ENCODE measurements at regions not wholly inside any gene's neighbourhood (a gene's known extent, or its start where the extent isn't known, plus 50 kb on each side); places are given as distances from the start of the nearest gene placed in this dataset.

DNA sequence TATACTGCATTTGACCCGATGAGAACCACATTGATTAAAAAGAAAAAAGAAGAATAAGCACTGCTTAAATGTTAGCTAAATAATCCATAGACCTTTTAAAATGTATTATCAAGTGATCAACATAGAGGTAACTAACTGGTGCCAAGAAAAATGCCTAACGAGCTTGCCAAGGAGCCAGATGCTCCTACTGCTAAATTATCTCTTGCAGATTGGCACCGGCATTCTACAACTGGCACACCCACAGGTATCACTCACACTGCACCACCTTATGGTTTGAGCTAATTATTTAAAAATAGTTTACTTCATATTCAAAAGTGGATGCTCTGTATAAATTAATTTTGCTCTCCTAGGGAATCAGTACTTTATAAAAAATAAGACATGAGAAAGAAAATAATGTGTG, 341.6 kb upstream of the CDH7 start:
- Mint-ChIP-seq H3K27ac (ENCODE audit: unreplicated experiment) (no peak overlapping the region), H3K9me3 (ENCODE audit: low read depth) (peaks cover 5% of the 10 kb centered on the region), H3K36me3 (ENCODE audit: low read depth) (no peaks in the 10 kb centered on the region), H3K4me1 (ENCODE audit: low read depth) (no peaks in the 10 kb centered on the region), H3K4me3 (ENCODE audit: unreplicated experiment) (no peak overlapping the region), H3K27me3 (ENCODE audit: low read depth) (no peaks in the 10 kb centered on the region)
- TF ChIP-seq, protein P1, sequence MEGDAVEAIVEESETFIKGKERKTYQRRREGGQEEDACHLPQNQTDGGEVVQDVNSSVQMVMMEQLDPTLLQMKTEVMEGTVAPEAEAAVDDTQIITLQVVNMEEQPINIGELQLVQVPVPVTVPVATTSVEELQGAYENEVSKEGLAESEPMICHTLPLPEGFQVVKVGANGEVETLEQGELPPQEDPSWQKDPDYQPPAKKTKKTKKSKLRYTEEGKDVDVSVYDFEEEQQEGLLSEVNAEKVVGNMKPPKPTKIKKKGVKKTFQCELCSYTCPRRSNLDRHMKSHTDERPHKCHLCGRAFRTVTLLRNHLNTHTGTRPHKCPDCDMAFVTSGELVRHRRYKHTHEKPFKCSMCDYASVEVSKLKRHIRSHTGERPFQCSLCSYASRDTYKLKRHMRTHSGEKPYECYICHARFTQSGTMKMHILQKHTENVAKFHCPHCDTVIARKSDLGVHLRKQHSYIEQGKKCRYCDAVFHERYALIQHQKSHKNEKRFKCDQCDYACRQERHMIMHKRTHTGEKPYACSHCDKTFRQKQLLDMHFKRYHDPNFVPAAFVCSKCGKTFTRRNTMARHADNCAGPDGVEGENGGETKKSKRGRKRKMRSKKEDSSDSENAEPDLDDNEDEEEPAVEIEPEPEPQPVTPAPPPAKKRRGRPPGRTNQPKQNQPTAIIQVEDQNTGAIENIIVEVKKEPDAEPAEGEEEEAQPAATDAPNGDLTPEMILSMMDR (IDR thresholded peaks at IDR 0.05), result no peak
- DNase-seq (ENCODE audit: low spot score), result no peak

DNA sequence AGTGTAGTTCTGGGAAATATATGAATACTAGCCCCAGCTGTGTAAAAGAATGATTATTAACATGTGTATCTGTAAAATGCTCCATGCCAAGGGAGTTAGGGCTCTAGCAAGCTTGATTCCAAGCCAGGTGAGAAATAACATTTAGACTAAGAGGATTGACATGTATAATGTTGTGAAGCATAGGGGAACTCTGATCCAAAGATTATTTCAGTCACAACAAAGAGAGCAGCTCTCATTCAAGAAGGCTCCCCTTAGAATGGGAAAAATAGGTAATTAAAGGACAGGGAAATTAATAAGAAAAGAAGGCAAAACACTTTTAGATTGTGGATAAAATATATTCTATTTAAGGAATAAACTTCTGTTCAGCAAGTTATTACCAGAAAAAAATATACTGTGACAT, 347.3 kb upstream of the CDH7 start:
- Mint-ChIP-seq H3K27ac (ENCODE audit: unreplicated experiment) (no peak overlapping the region), H3K4me1 (ENCODE audit: low read depth) (no peaks in the 10 kb centered on the region), H3K4me3 (ENCODE audit: unreplicated experiment) (no peak overlapping the region), H3K9me3 (ENCODE audit: low read depth) (peaks cover 5% of the 10 kb centered on the region), H3K36me3 (ENCODE audit: low read depth) (no peaks in the 10 kb centered on the region), H3K27me3 (ENCODE audit: low read depth) (peaks cover 4% of the 10 kb centered on the region)
- TF ChIP-seq, protein P1 (IDR thresholded peaks at IDR 0.05), result no peak
- no peak for DNase-seq (ENCODE audit: low spot score)

GRCh38 chr18:65399091-65399490, 351.7 kb upstream of the CDH7 start:
- TF ChIP-seq, protein P1 (IDR thresholded peaks at IDR 0.05), result no peak
- no peaks in the 10 kb centered on the region for H3K4me1 Mint-ChIP-seq (ENCODE audit: low read depth)
- no peak overlapping the region for H3K4me3 Mint-ChIP-seq (ENCODE audit: unreplicated experiment)
- peaks cover 6% of the 10 kb centered on the region for H3K27me3 Mint-ChIP-seq (ENCODE audit: low read depth)
- H3K36me3 Mint-ChIP-seq (ENCODE audit: low read depth), result no peaks in the 10 kb centered on the region
- no peak overlapping the region for H3K27ac Mint-ChIP-seq (ENCODE audit: unreplicated experiment)
- no peak for DNase-seq (ENCODE audit: low spot score)
- no peaks in the 10 kb centered on the region for H3K9me3 Mint-ChIP-seq (ENCODE audit: low read depth)

GRCh38 chr18:65398347-65399075, 352.3 kb upstream of the CDH7 start:
- H3K36me3 Mint-ChIP-seq (ENCODE audit: low read depth), result no peaks in the 10 kb centered on the region
- H3K27me3 Mint-ChIP-seq (ENCODE audit: low read depth), result peaks cover 6% of the 10 kb centered on the region
- H3K9me3 Mint-ChIP-seq (ENCODE audit: low read depth), result no peaks in the 10 kb centered on the region
- no peaks in the 10 kb centered on the region for H3K4me1 Mint-ChIP-seq (ENCODE audit: low read depth)
- TF ChIP-seq, protein P1 (IDR thresholded peaks at IDR 0.05), result no peak
- no peak for DNase-seq (ENCODE audit: low spot score)
- H3K4me3 Mint-ChIP-seq (ENCODE audit: unreplicated experiment), result no peak overlapping the region
- no peak overlapping the region for H3K27ac Mint-ChIP-seq (ENCODE audit: unreplicated experiment)

- Mint-ChIP-seq H3K36me3 (ENCODE audit: low read depth) (no peaks in the 10 kb centered on the region), H3K27ac (ENCODE audit: unreplicated experiment) (no peak overlapping the region), H3K4me3 (ENCODE audit: unreplicated experiment) (no peak overlapping the region), H3K27me3 (ENCODE audit: low read depth) (peaks cover 8% of the 10 kb centered on the region), H3K4me1 (ENCODE audit: low read depth) (no peaks in the 10 kb centered on the region), H3K9me3 (ENCODE audit: low read depth) (peaks cover 16% of the 10 kb centered on the region)
- no peak for DNase-seq (ENCODE audit: low spot score)
- TF ChIP-seq, protein P1 (IDR thresholded peaks at IDR 0.05), result no peak
Measured at GRCh38 chr18:65380986-65381385, 369.8 kb upstream of the CDH7 start.

Data from chondrocyte (in vitro differentiated cells).